SK-N-SH treated with all-trans-retinoic acid at 6 μM for 48 hours (cell line): ENCODE measurements at regions not wholly inside any gene's neighbourhood (a gene's known extent, or its start where the extent isn't known, plus 50 kb on each side); places are given as distances from the start of the nearest gene placed in this dataset.

ENCODE experiments used
- ARNTL ChIP-seq: fragments of 450-650 bp; formaldehyde crosslinking; IDR thresholded peaks from 2 replicates; pipeline ENCODE4 v1.5.0; 2020; ENCODE audit warnings: low read depth, mild to moderate bottlenecking, moderate library complexity, borderline replicate concordance
- CREB5 ChIP-seq: fragments of 250-450 bp; sonication (Bioruptor Pico); IDR thresholded peaks from 2 replicates; pipeline ENCODE4 v1.5.1; 2020; ENCODE audit warnings: low read depth, mild to moderate bottlenecking, moderate library complexity
- ZFP3 ChIP-seq: fragments of 250-450 bp; sonication (Bioruptor Pico); IDR thresholded peaks from 2 replicates; pipeline ENCODE4 v1.5.0; 2020; ENCODE audit warnings: mild to moderate bottlenecking, moderate library complexity

- TF ChIP-seq CREB5 (CRISPR knock-in tag) = no peak
- TF ChIP-seq ARNTL = no peak
- TF ChIP-seq ZFP3 = no peak
These were observed 115.5 kb upstream of the TMEM18 start for GRCh38 chr2:792687-793086.
